ENCODE measurements at regions not wholly inside any gene's neighbourhood (a gene's known extent, or its start where the extent isn't known, plus 50 kb on each side); places are given as distances from the start of the nearest gene placed in this dataset.

GRCh38 chr17:72004011-72004427 lies 116.8 kb upstream of the SOX9 start:
- TF ChIP-seq CTCF (IDR thresholded peaks at IDR 0.05) (no peak), POLR2A (IDR thresholded peaks at IDR 0.05) (no peak), POLR2AphosphoS5 (IDR thresholded peaks at IDR 0.05) (no peak)
